ENCODE measurements at regions not wholly inside any gene's neighbourhood (a gene's known extent, or its start where the extent isn't known, plus 50 kb on each side); places are given as distances from the start of the nearest gene placed in this dataset.

GRCh38 chr2:65722028-65722778 is 289.8 kb upstream of the SPRED2 start:
- DNase-seq = peak; percentile 28 to 75 (median 38)

DNA sequence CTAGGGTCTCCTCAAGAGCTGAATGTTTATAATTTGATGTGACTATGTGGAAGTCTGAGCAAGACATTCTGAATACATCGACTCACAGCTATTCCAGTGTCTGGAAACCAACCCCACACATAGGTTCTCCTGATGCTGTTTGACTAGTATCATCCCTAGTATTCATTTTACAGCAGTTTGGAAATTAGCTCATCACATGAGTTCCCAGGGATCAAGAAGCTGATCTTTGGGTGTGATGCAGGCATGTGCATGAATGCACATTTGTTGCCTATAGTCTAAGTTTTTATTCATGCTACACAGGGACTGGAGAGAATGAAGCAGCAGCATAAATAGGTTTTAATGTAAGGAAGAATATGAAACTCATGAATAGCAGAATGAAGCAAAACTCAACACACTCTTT is 284.3 kb upstream of the SPRED2 start:
- no peak for DNase-seq

GRCh38 chr2:65715323-65715722 is 282.9 kb upstream of the SPRED2 start:
- no peak for DNase-seq

- peak in 1 of 3 experiments; percentile 49 for DNase-seq
These were observed 282.5 kb upstream of the SPRED2 start for GRCh38 chr2:65714866-65715265.

DNA sequence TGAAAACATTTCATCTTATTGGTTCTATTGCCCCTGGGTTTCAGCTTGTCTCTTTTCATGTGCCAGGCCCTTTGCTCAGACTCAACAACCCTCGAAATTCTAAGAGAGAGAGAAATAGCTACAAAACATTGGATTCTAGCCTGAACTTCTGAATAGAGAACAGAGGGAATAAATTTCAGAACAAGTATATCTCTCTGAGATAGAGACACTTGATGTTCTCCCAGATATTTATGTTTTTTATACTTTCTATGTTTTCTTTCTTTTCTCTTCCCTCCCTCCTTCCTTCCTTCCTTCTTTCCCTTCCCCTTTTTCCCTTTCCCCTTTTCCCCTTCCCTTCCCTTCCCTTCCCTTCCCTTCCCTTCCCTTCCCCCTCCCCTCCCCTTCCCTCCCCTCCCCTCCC is 279.5 kb upstream of the SPRED2 start:
- no peak for DNase-seq

GRCh38 chr2:65710779-65711295 is 278.4 kb upstream of the SPRED2 start:
- no peak for DNase-seq

- no peak for DNase-seq
These were observed 278.0 kb upstream of the SPRED2 start for GRCh38 chr2:65710356-65710755.

GRCh38 chr2:65708086-65708485 is 275.7 kb upstream of the SPRED2 start:
- no peak for DNase-seq

- no peak for DNase-seq
These were observed 274.0 kb upstream of the SPRED2 start for GRCh38 chr2:65706411-65706810.

DNA sequence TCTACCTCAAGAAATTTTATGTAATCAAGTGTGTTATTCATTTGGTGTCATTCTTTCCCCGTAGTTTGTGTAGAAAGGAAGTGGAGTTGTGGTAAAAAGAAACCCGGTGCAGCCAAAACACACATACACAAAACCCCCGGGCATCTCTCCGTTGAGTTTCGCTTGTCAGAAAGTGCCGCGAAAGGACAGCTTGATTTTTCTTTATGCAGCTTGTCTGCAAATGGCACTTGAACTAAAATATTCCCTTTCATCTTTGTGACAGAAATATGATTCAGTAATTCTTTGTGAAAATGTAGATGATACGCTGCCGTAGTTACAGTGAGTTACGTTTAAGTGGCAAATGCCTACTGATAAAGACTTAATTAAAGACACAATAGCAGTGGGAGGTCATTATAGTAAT is 268.8 kb upstream of the SPRED2 start:
- DNase-seq = peak in 2 of 3 experiments; percentile 30 to 72

DNA sequence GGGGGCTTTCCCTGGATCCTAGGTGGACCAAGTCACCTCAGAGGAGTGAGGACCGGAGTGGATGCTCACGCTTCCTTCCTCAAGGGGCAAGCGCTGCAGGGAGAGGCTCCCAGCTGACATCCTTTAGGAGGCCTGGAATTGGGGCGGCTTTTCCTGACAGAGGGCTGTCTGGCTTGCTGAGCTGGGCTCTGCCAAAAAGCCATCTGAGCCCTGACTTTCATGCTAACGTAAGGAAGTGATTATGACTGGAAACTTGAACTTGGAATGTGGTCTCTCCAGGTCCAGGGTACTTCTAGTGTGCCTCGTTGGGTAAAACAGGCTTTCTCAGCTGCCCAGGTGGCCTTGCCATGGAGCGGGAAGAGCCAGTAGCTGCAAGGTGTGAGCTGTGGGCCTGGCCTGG is 268.3 kb upstream of the SPRED2 start:
- no peak for DNase-seq

GRCh38 chr2:65700004-65700651 is 267.7 kb upstream of the SPRED2 start:
- DNase-seq = no peak

DNA sequence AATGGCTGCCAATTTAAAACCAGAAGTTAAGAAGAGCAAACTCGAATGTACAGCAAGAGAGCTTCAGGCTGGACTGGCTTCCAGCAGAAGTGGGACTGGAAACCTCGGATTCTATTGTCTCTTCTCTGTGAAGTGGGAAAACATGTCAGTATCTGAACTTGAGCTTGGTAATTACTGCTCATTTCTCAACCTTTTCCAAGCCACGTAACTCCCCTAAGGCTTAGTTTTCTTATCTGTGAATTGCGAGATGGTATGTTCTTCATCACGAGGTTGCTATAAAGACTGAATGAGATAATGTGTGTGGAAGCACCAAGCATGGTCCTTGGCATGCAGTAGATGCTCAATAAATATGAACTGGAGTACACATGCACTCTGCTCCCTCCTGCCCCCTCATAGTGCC is 259.4 kb upstream of the SPRED2 start:
- DNase-seq = no peak

DNA sequence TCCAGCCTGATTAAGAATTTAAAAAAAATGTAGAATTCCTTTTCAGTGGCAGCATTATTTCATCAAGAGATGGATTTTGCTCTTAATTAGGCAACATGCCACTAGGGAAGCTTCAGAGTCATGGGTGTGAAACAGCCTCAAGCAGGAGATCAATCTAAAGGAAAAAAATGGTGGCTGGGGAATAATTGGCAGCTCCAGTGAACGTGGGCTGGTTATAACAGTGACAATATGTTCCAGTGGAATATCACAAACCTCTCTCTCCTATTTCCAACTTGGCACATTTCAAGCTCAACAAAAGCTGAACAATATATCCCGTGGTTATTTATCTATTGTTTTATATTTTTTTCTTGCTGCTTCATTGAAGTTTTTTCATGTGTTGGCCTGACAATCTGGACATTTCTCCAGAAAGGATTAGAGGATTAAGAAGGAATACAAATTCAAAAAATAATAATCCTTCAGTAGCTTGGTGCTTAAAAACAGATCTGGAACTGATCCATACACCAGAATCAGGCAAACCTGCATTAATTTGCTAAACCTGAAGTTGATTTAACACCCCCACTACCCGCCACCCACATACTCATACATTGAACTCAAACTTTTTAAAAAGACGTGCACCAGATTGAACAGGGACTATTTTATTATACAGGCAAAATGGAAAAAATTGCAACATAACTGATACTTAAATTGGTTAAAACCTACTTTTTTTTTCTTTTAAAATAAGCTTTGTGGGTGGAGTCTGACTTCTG is 255.9 kb upstream of the SPRED2 start:
- no peak for DNase-seq

GRCh38 chr2:65687614-65688013 is 255.2 kb upstream of the SPRED2 start:
- no peak for DNase-seq

DNA sequence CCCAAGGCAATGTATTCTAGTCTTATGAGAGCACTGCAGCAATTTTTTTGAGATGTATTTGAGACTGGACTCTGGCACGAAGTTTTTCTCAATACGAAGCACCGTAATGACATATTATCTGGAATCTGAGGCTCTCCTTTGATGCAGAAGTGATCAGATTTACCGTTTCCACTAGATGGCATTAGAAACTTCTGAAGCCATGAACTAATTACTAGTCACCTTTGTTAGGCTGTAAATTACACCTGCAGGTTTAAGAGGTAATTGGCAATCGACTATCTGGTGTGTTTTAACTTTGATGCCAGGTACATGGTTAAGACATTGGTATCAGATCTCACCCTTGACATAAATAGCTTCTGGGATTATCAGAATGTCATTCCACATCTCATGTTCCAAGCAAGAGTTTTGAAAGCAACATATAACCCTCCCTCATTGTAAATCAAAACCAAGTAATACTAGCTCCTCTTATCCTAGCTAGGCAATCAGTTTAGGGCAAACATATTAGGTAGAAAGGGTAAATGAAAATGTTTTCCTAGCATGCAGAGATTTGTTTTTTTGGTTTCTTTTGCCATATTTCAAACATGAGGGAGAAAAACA is 254.6 kb upstream of the SPRED2 start:
- peak in 2 of 3 experiments; percentile 53 to 81 for DNase-seq

DNA sequence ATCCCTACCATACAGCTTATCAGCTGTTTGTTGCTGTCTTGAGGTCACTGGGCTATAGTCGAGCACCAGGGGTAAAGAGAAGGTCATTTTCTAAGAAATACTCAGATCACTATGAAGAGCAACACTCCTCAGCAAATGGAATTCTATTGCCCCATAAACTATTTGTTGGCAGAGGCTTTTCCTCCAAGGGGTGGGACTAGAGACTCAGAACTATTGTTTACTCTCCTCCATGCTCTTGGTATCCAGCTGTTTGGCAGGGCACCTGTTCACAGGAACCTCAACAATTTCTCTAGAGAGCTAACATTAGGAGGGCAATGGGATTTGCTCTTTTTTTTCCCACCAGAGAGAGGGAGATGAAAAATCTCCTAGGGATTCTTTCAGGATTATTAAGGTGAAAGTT is 249.1 kb upstream of the SPRED2 start:
- DNase-seq = peak in 1 of 3 experiments; percentile 37

GRCh38 chr2:65678779-65679391 is 246.5 kb upstream of the SPRED2 start:
- DNase-seq = no peak

GRCh38 chr2:65675350-65675749 is 243.0 kb upstream of the SPRED2 start:
- no peak for DNase-seq

GRCh38 chr2:65671670-65672242 is 239.4 kb upstream of the SPRED2 start:
- DNase-seq = no peak

- no peak for DNase-seq
These were observed 237.2 kb upstream of the SPRED2 start for GRCh38 chr2:65669574-65669973.

DNA sequence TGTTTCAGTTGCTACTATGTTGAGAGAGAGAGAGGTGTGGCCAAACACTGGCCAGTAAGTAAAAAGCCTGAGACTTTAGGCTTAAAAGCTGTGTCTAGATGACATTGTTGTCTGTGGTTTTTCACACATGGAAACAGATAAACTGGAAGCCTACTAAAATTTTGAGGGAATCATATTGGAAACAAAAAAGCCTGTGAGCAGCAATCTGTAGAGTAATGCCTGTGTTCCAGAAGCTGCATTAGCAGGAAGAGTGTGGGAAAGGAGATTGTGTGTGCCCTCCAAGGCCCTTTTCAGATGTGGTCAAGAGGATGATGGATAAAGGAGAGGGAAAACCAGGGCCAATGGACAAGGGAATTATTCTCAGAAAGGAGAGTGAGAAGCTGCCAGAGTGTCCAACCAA is 236.3 kb upstream of the SPRED2 start:
- no peak for DNase-seq
